ENCODE measurements at regions not wholly inside any gene's neighbourhood (a gene's known extent, or its start where the extent isn't known, plus 50 kb on each side); places are given as distances from the start of the nearest gene placed in this dataset.

DNA sequence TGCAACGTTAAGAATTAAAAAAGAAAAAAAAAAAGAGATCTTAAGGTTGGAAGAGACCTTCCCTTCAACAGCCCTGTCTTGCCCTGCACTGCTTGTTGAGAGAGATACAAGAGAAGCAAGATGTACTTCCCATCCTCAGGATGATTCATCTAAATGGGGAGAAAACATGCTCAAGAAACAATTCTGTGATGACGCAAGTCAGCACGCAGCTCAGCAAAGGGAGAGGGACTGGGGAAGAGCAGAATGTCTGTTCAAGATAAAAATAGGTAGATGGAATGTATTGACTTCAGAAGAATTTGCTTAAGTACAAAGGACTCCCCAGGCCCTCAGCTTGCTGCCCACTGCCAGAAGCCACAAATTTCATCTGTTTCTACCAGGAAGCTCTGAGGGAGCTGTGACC, 198.2 kb upstream of the SPRED2 start:
- CTCF ChIA-PET (ENCODE audit: low intra/inter-chr PET ratio, low total read pairs): no interaction called here
- no peaks in the 10 kb centered on the region for H3K79me2 ChIP-seq (ENCODE audit: insufficient read depth, low read length)
- no peaks in the 10 kb centered on the region for H3K36me3 ChIP-seq (replicated peaks in 1 of 2; ENCODE audit: control insufficient read depth in 1 of 2, insufficient read depth in 2 of 2, low read length in 2 of 2)
- DNase-seq (ENCODE audit: low spot score): no peak
- no peak overlapping the region for H3K4me3 ChIP-seq (replicated peaks in 1 of 3; ENCODE audit: insufficient read depth in 1 of 3, low read depth in 2 of 3, low read length in 3 of 3)
- no peaks in the 10 kb centered on the region for H4K20me1 ChIP-seq (ENCODE audit: insufficient read depth, low read length)
- no TSS peak for BruUV-seq (replicated peaks)
- intact Hi-C loops (cut with micrococcal nuclease; ENCODE audit: unreplicated experiment) (no loop called here), in situ Hi-C loops (cut with HindIII; ENCODE audit: extremely low pct_ligation_motif_present, low pct_unique_long_range_greater_than_20kb) (loop anchor here (25.0 kb wide), 2 partner anchors 807 to 957 kb away; partner anchors contain the start of gene MEIS1)
- no peaks in the 10 kb centered on the region for H3K9me3 ChIP-seq (ENCODE audit: low read length)
- WGBS (ENCODE audit: low lambda C conversion rate): 33% methylated on average over 3 of the region's 3 CpGs
- peaks cover 0 to 6% of the 10 kb centered on the region in 2 experiments; a peak in 1 of 5 replicates for H3K27me3 ChIP-seq (ENCODE audit: control insufficient read depth in 1 of 2, insufficient read depth in 2 of 2, low read length in 2 of 2)
- no peak for ATAC-seq
- POLR2A ChIA-PET: no interaction called here
- TF ChIP-seq, protein P1, sequence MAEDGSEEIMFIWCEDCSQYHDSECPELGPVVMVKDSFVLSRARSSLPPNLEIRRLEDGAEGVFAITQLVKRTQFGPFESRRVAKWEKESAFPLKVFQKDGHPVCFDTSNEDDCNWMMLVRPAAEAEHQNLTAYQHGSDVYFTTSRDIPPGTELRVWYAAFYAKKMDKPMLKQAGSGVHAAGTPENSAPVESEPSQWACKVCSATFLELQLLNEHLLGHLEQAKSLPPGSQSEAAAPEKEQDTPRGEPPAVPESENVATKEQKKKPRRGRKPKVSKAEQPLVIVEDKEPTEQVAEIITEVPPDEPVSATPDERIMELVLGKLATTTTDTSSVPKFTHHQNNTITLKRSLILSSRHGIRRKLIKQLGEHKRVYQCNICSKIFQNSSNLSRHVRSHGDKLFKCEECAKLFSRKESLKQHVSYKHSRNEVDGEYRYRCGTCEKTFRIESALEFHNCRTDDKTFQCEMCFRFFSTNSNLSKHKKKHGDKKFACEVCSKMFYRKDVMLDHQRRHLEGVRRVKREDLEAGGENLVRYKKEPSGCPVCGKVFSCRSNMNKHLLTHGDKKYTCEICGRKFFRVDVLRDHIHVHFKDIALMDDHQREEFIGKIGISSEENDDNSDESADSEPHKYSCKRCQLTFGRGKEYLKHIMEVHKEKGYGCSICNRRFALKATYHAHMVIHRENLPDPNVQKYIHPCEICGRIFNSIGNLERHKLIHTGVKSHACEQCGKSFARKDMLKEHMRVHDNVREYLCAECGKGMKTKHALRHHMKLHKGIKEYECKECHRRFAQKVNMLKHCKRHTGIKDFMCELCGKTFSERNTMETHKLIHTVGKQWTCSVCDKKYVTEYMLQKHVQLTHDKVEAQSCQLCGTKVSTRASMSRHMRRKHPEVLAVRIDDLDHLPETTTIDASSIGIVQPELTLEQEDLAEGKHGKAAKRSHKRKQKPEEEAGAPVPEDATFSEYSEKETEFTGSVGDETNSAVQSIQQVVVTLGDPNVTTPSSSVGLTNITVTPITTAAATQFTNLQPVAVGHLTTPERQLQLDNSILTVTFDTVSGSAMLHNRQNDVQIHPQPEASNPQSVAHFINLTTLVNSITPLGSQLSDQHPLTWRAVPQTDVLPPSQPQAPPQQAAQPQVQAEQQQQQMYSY (CRISPR knock-in tag; IDR thresholded peaks at IDR 0.05): no peak
- peak; percentile 9; the same call in 1 of the 2 replicates for TF ChIP-seq CEBPB (IDR thresholded peaks at IDR 0.05; ENCODE audit: borderline replicate concordance, low read depth, low read length)
- H3K4me1 ChIP-seq (ENCODE audit: insufficient read depth, low read length): no peaks in the 10 kb centered on the region
- H3K9ac ChIP-seq (ENCODE audit: insufficient read depth, low read depth, low read length): no peak overlapping the region
- FAIRE-seq: no peak
- peak overlapping the region; percentile 6 for H2AFZ ChIP-seq (ENCODE audit: low read length)
- H3K27ac ChIP-seq (ENCODE audit: extremely low read length, insufficient read depth, low read length): no peak overlapping the region
- H3K4me2 ChIP-seq (ENCODE audit: low read depth, low read length): no peak overlapping the region

DNA sequence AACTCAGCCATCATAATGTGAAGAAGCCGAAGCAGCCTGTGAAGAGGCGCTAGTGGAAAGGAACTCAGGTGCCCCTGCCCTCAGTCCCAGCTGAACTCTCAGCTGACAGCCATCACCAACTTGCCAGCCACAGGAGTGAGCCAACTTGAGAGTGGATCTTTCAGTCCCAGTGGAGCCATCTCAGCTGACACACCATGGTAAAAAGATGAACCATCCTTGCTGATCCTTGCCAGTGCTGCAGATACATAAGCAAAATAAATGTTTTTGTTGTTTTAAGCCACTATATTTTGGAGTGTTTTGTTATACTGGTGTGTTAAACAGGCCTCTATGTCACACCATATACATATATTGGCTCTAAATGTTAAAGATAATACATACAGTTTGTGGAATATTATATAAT, 195.8 kb upstream of the SPRED2 start:
- CTCF ChIA-PET (ENCODE audit: low intra/inter-chr PET ratio, low total read pairs): no interaction called here
- intact Hi-C loops (cut with micrococcal nuclease; ENCODE audit: unreplicated experiment) (no loop called here), in situ Hi-C loops (cut with HindIII; ENCODE audit: extremely low pct_ligation_motif_present, low pct_unique_long_range_greater_than_20kb) (loop anchor here (25.0 kb wide), 2 partner anchors 809 to 959 kb away; partner anchors contain the start of gene MEIS1)
- H4K20me1 ChIP-seq (ENCODE audit: insufficient read depth, low read length): no peaks in the 10 kb centered on the region
- FAIRE-seq (no peak), ATAC-seq (no peak), DNase-seq (ENCODE audit: low spot score) (no peak)
- TF ChIP-seq TBP (CRISPR knock-in tag; IDR thresholded peaks at IDR 0.05) (no peak), SAP130 (CRISPR knock-in tag; IDR thresholded peaks at IDR 0.05; ENCODE audit: low read depth) (no peak), ZNF292 (CRISPR knock-in tag; IDR thresholded peaks at IDR 0.05; ENCODE audit: borderline replicate concordance, low read depth) (no peak), ZNF331 (CRISPR knock-in tag; IDR thresholded peaks at IDR 0.05) (peak; percentile 93), ZSCAN25 (CRISPR knock-in tag; IDR thresholded peaks at IDR 0.05) (no peak), ZNF138 (CRISPR knock-in tag; IDR thresholded peaks at IDR 0.05; ENCODE audit: low read depth) (no peak)
- TF ChIP-seq, protein P2, sequence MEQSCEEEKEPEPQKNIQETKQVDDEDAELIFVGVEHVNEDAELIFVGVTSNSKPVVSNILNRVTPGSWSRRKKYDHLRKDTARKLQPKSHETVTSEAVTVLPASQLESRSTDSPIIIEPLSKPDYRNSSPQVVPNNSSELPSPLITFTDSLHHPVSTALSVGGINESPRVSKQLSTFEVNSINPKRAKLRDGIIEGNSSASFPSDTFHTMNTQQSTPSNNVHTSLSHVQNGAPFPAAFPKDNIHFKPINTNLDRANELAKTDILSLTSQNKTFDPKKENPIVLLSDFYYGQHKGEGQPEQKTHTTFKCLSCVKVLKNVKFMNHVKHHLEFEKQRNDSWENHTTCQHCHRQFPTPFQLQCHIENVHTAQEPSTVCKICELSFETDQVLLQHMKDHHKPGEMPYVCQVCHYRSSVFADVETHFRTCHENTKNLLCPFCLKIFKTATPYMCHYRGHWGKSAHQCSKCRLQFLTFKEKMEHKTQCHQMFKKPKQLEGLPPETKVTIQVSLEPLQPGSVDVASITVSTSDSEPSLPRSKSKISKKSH (CRISPR knock-in tag; IDR thresholded peaks at IDR 0.05; ENCODE audit: borderline replicate concordance): no peak
- no TSS peak for BruUV-seq (replicated peaks)
- H2AFZ ChIP-seq (ENCODE audit: low read length): no peak overlapping the region
- no peak overlapping the region for H3K27ac ChIP-seq (ENCODE audit: extremely low read length, insufficient read depth, low read length)
- H3K4me2 ChIP-seq (ENCODE audit: low read depth, low read length): no peak overlapping the region
- no peaks in the 10 kb centered on the region for H3K79me2 ChIP-seq (ENCODE audit: insufficient read depth, low read length)
- H3K9me3 ChIP-seq (ENCODE audit: low read length): no peaks in the 10 kb centered on the region
- no peaks in the 10 kb centered on the region for H3K4me1 ChIP-seq (ENCODE audit: insufficient read depth, low read length)
- 68% methylated on average over 2 of the region's 2 CpGs for WGBS (ENCODE audit: low lambda C conversion rate)
- H3K4me3 ChIP-seq (replicated peaks in 1 of 3; ENCODE audit: insufficient read depth in 1 of 3, low read depth in 2 of 3, low read length in 3 of 3): no peak overlapping the region
- POLR2A ChIA-PET: no interaction called here
- H3K27me3 ChIP-seq (ENCODE audit: control insufficient read depth in 1 of 2, insufficient read depth in 2 of 2, low read length in 2 of 2): peaks cover 0 to 1% of the 10 kb centered on the region in 2 experiments; a peak in 1 of 5 replicates
- no peaks in the 10 kb centered on the region for H3K36me3 ChIP-seq (replicated peaks in 1 of 2; ENCODE audit: control insufficient read depth in 1 of 2, insufficient read depth in 2 of 2, low read length in 2 of 2)
- no peak overlapping the region for H3K9ac ChIP-seq (ENCODE audit: insufficient read depth, low read depth, low read length)
